HG03095 (cell line): ENCODE measurements at regions not wholly inside any gene's neighbourhood (a gene's known extent, or its start where the extent isn't known, plus 50 kb on each side); places are given as distances from the start of the nearest gene placed in this dataset.
"Not testable (repeated sequence)": the region's sequence is repeated elsewhere in the genome, so short reads cannot be mapped to it uniquely, and the experiment has no call there.

Source experiments
- ATAC-seq: cut with Tn5 transposase; IDR thresholded peaks from one replicate; pipeline ENCODE4 v1.9.1; 2021; ENCODE audit warnings: moderate library complexity; ENCODE audit not compliant: unreplicated experiment

DNA sequence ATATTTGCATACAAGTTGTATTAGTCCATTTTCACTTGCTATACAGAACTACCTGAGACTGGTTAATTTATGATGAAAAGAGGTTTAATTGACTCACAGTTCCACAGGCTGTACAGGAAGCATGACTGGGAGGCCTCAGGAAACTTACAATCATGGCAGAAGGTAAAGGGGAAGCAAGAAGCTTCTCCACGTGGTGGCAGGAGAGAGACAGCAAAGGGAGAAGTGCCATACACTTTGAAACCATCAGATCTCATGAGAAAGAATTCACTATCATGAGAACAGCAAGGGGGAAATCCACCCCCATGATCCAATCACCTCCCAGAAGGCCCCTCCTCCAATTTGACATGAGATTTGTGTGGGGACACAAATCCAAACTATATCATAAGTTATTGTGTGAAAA, 506.7 kb upstream of the DPH6 start:
- not testable (repeated sequence) for ATAC-seq

DNA sequence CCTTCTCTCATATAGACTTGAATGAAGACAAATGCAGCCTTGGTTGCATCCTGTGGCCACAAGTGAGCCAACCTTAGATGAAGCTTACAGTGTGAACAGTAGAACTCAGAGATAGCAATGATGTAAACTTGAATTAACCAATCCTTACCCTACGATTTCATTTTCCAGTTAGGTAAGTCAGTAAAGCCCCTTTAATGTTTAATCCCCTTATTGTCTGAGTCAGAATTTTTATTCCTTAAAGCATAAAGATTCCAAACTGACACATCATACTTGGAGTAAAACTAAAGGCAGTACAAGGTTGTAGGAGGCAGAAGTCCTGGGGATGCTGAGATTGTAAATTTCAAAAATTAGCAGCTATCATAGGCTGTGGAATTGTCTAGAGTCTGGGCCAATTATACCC, 507.8 kb upstream of the DPH6 start:
- no peak for ATAC-seq

DNA sequence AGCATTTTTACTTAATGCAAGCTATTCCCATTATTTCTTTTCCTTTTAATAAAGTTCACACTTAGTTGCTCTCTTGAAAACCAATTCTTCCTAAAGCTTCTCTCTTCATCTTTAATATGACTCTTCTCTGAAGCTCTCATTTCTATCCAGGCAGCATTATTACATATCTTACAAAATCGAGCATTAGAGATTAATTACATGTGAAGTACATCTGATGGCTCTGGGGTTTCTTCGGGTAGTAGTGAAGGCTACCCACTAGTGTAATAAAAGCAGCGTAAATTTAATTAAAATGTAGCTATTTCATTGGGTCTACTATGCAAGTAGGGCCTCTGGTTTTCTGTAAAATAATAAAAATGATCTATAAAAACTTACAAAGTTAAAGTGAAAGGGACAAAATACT, 513.6 kb upstream of the DPH6 start:
- no peak for ATAC-seq

DNA sequence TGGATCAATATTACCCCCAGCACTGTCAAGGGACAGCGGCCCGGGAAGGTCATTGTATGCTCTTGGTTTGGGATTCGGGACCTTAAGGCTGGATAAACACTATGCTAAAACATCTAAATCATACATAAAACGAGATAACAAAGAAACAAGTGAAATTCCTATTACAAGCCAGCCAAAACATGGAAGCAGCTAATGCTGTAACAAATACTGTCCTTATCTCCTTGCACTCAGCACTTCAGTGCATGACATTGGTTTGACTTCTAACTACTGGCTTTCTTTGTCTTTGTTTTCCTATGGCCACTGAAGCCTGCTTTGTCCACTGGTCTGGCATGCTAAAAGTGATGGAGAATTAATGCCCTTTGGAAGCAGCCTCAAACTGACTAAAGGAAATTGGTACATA, 516.4 kb upstream of the DPH6 start:
- ATAC-seq = no peak

DNA sequence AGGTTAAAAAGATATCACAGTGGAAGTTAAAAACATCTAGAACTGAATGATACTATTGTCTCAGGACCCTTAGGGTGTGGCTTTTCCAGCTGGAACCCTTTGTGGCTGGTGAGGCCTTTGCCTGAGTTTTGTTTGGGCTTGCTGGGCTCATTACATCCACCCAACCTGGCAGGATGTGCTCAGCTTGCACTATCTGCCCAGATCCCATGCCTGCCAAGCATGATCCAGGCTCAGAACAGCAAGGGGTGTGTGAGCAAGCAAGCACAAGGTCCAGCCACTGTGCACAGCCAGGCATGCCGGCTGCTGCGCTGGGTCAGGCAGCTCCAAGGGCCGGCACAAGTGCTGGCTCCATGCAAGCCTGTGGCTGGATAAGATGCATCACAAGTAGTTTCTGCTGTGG, 512.7 kb upstream of the CDIN1 start:
- no peak for ATAC-seq

DNA sequence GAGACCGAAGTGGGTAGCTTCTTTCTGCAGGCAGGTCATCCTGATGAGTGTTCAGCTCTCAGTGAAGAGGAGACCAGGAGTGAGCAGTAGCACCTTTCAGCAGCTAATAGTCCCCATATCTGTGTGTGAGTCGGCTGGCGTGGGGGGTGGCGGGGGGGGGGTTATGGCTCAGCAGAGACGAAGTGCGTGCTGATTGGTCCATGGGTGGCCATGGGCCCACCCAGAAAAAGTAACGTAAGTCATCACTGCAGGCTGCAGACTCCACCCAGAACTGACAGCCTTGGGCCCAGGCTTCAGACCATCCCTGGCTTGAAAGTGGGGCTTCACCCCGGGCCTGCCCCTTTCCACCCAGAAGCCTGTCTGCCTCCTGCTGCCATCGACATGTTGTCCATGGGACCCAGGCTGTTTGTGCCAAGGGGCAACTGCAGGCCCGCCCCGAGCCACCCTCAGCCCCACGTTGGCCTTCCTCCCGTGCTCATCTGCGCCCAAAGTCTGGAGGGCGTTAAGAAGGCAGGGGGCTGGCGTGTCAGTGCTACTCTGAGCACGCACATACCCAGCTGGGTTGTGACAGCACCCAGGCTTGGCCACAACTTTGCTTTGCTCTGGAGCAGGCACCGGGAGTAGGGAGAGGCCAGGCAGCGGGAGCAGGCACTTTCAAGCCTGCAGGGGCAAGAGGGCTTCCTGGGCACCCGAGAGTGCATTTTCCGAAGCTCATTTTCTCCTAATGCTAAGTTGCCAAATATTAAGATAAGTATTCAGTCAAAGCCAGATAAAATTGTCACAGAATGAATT, 511.7 kb upstream of the CDIN1 start:
- ATAC-seq = no peak

DNA sequence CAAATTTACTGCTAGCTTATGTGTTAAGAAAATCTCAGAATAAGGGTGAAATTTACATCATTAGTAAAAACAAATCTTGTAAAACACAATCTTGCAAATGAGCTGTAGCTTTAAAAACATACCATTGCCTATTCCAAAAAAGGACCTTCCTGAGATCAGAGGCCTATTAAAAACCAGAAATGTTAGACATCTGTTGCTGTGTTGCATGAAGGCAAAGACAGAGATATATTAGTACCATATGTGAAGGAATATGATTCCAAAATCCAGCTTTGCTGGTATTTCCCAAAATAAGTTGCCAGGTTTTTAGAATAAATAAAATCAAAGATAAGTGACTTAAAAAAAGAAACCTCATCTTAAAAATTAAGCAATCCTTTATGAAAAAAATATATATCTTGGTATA, 504.1 kb upstream of the CDIN1 start:
- no peak for ATAC-seq

DNA sequence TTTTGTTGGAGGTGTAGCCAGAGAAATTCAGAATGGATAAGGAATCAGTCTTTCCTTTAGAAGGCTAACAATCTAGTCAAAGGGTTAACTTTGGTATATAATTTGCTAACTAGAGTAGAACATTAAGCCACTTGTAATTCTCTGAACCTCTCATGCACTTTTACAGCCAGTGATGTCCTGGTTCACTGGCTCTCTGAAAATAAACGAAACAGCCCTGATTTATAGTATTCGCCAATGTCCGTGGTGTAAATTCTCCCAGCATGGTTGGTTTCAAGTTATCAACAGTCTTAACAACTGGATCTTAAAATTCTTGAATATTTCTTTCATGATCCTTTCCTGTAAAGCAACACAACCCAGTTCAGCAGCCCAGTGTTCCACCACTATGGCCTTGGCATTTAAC, 500.4 kb upstream of the CDIN1 start:
- ATAC-seq = no peak

DNA sequence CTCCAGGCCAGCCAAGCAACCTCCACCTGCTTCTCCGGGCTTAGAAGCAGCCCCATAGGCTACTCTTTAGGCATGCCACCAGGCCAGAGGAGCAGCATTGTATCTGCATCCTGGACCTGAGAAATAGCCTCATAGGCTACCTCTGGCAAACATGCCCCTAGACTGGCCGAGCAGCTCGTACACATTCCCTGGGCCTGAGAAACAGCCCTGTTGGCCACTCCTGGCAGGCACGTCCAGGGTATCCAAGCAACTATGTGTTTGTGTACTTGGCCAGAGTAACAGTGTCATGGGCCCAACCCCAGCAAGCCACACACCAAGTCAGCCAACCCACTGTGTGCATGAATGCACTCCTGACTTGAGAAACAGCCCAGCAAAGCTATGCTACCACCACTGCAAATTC, 498.7 kb upstream of the CDIN1 start:
- ATAC-seq = no peak

DNA sequence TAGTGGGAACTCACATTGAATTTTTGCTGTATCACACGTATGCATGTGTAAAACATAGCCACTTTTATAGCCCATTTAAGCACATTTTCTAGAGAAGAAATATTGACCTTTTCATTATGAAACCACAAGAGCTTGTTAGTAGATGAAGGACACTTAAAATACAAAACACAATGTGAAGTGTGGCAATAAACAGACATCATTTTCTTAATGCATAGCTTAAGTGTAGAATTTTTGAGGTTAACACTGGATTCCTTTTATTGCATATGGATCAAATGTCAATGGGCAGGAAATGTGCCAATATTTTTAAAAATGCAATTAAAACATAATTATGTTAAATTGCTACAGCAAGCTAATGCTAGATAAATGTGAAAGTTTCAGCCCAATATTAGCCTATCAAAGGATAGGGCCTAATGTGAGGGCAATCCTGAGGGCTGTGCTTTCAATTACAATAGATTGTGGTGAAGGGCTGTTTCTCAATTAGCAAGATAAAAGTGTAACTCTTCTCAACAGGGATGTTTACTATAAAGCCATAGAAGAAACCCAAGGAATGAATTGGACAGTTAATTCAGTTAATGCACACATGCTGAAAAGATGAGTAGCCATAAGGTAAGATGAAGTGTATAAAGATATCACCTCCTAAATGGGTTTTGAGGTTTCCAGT, 489.0 kb upstream of the CDIN1 start:
- no peak for ATAC-seq

DNA sequence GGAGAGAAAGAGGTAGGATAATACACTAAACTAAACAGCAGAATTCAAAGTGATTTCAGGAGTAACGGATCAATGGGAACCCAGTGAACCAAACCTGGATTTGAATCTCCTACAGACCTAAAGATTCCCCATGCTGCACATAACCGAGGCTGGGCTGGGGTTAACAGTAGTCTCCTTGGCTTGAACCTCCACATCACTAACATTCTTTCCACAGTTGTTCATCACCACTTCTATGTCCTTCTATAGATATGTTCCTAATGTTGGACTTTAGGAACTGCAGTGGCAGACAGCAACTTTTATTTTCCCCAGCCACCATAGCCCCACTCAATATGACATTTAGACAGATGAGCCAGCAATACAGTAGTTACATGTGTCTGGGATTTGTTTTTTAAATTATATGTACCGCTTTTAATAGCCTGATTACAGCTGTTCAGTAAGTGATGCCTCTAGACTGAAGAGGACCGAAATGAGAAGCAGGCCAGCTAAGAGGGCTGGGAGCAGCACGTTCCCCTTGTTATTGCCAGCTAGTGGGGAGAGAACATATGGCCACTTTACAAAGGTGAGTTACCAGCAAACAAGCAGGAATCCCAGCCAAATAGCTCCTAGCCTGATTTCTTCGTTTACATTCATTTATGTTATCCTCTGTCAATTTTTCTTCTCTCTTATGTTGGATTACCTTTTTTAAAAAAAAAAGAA, 472.6 kb upstream of the CDIN1 start:
- ATAC-seq = no peak

DNA sequence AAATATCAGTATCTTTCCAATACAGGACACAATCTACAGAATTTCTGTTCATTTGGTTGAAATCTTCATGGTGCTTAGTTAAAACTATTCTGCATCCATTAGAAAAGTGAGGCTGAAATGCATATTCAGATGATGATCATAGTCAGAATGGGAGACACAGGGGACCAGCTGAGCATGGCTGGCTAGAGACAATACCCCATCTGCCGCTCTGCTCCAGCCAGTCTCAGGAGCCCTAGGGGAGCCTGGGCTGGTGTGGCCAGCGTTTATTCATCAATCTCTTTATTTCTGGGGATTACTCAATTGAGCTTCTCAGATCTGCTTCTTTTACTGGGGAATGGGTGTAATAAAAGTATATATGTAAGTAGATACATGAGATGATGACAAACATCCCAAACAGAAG, 470.9 kb upstream of the CDIN1 start:
- no peak for ATAC-seq

DNA sequence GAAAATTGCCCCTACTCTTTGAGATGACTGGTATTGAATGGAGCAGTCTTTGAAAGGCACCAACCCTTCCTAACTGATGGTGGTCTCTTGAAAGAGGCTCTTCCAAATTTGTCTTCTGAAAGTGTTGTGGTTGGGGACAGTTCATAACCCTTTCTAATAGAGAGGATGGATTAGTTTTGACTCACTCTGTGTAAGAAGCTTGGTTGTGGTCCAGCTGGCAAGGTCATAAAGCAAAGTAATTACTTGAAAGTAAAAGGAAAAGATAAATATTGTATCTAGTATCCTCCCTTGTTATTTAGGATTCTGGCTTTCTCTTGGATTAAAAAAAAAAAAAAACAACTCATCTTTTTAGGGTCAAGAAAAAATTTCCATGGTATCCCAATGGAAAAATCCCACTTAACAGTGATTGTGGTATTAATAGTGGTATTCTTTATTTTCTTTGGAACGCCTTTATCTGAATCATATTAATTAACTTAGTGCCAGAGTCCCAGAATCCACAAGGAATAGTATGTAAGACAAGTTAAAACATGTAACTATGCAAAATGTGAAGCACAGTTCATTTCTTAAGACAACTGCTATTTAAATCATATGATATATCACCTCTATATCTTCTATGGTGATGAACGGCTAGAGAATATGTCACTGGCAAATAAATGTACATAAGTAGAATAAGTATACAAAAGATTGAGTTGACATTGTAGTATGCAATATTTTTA, 469.3 kb upstream of the CDIN1 start:
- no peak for ATAC-seq

DNA sequence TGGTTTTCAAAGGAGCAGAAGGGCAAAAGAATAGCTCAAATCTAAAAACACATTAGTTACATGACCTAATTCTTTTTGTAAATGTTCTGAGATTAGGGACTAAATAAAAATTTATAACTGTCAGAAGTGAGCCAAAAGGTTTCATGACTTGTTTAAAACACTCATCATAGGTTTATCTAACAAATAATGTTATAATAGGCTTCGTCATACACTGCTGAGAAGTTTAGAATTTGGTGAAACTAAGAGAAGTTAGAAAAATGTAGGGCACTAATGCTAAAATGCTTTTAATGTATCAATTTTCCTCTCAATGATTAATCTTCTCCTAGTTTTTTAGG, 468.8 kb upstream of the CDIN1 start:
- ATAC-seq = no peak

DNA sequence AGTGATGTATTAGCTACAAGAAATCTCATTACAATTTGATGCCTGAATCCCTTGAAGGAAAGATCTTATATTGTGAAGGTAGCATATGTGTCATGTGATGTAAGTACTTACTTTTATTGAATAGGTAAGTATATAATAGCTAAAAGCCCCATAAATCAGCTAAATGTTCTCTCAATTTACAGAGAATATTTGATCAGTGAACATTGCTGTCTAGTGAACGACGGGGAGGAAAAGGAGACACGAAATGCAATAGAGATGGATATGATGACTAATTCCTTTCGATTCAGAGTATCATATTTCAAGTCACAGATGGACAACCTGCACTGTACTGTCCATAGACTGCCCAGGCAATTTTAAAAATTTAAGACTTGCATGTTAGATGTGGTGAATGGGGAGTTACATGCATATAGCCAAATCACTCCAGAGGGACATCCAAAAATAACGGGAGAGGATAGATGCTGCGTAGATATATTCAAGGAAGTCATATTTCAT, 462.1 kb upstream of the CDIN1 start:
- ATAC-seq = no peak

DNA sequence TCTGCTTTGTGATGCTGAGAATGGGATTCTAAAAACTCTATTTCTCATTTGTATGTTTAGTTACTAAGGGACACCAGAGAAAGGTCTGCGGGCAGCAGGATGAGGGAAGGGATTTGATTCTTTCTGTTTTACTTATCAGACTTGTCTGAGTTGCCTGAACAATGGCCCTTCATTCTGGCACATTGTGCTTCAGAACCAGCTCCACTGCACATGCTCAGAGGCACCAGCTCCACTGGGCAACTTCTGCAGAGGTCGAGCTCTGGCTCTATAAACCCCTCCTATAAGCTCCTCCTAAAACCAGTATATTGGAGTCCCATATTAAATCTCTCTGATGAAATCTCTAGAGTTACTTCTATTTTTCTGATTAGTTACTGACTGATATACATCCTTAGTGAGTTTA, 453.2 kb upstream of the CDIN1 start:
- no peak for ATAC-seq

DNA sequence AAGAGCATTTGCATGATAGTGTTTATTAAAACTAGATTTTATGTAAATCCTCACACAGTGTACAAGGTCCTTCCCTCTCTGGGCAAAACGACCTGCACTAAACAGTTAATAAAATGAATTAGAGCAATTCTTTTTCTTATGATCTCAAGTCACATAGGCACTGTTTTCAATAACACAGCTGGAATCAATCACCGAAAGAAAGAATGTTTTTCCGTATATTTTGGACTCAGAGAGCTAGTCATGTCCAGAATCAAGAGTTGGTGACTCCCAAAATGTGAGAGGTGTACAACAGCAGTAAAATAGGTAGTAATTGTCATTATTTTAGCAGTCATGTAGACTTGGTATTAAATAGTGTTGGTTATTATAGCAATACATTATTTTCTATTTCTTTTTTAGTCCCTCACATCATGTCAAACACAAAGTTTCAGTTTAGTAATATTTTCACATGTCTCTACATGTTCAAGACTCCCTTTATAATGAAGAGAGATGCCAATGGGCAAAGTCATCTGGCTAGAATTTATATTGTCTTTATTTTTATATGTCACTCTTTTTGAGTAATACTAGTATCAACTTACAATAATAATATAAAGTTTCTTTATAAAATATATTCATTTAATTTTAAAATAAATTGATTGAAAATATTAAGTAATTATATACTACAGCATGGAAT, 448.6 kb upstream of the CDIN1 start:
- no peak for ATAC-seq

DNA sequence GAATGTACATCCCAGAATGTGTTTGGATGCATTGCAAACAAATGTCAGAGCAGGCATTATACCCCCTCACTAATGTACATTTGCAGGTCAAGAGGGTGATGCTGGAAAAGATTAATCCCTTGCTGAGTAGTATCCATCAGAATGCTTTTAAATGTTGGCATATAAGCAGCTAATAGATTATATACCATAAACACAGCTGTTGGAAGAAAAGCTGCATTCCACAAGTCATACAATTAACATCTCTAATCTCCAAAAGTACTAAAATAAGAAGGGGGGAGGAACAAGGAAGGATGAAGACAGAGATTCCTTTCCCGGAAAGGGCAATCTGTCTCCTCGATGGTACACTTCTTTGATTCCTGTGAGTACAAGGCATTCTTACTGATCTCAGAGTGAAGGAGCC, 445.7 kb upstream of the CDIN1 start:
- ATAC-seq = no peak

DNA sequence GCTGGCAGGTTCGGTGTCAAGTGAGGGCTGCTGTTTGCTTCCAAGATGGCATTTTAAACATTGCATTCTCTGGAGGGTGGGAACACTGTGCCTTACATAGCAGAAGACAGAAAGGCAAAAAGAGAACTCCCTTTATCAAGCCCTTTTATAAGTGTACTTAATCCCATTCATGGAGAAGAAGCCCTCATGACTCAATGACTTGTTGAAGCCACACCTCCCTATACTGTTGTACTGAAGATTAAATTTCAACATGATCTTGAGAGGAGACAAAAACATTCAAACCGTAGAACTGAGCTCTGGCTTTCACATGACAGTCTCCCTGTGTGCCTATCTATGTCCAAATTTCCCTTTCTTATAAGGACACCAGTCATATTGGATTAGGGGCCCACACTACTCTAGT, 443.4 kb upstream of the CDIN1 start:
- ATAC-seq = no peak

DNA sequence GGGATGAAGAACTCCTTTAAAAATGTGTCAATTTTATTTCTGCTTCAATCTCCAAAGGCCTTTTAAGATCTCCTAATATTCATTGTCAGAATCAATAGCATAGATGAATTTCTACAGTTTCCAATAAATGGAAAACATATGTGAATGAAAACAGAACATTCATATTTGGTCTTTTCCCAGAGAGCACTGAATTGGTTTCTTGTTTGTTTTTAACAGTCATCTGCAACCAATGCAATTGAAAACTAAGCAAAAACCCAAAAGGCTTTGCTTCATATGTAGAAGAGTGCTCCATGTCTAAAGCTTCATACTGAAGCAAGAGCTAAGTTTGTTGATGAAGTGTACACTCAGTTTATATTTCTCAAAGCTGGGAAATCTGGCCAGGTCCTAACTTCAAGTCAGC, 426.5 kb upstream of the CDIN1 start:
- ATAC-seq = no peak

DNA sequence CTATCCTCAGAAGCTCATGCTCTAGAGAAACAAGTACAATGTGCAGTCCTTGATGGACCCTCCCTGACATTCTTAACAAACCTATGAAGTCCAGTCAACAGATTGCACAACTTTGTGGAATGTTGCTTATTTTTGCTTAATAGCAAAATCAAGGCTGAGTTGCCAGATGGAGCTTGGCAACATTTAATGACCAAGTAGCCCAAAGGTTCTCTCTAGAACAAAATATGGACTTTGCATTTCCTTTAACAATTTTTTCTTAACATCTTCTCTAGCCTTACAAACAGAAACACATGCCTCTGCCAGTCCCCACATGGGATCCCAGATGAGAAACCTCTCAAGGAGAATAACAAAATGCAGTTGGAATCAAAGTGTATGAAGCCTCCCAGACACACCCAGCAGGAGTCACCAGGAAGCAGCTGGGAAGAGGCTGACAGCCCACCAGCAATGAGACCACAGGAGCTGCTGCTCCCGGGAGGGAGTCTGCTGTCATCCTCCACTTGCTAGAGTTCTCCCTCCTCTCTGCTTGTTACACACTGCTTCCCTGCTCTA, 422.5 kb upstream of the CDIN1 start:
- no peak for ATAC-seq
